ENCODE measurements at regions not wholly inside any gene's neighbourhood (a gene's known extent, or its start where the extent isn't known, plus 50 kb on each side); places are given as distances from the start of the nearest gene placed in this dataset.
A peak's percentile ranks its signal among the peaks of the same experiment; 100 is the strongest.
"Not testable (repeated sequence)": the region's sequence is repeated elsewhere in the genome, so short reads cannot be mapped to it uniquely, and the experiment has no call there.

DNA sequence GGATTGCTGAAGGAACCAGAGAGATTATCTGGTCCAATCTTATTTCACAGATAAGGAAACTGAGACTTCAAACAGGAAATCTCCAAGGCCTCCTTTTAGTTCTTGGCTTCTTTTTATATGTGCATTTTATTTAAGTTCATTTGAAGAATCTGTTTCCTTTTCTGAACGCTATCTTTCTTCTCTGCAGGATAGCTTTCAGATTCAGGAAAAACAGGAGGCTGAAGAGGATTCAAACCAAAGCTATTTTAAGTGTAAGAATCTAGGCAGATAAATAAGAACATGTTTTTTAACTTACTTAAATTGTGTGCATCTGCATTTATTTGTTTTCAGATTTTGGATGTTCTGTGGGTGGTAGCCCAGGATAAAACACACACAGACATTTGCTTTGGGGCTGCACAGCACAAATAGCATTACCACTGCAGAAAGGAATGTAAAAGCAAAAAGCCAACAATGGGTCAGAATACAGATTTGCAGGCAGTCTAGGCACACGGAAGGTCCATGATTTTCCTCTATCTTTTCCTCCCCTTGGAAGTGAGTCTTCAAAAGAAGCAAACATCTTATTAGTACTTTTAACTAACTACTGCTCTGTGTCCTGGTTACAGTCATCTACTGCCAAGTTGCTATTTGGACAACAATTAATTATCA lies 188.8 kb upstream of the TBX18 start (continued):
- TF ChIP-seq, protein P1, sequence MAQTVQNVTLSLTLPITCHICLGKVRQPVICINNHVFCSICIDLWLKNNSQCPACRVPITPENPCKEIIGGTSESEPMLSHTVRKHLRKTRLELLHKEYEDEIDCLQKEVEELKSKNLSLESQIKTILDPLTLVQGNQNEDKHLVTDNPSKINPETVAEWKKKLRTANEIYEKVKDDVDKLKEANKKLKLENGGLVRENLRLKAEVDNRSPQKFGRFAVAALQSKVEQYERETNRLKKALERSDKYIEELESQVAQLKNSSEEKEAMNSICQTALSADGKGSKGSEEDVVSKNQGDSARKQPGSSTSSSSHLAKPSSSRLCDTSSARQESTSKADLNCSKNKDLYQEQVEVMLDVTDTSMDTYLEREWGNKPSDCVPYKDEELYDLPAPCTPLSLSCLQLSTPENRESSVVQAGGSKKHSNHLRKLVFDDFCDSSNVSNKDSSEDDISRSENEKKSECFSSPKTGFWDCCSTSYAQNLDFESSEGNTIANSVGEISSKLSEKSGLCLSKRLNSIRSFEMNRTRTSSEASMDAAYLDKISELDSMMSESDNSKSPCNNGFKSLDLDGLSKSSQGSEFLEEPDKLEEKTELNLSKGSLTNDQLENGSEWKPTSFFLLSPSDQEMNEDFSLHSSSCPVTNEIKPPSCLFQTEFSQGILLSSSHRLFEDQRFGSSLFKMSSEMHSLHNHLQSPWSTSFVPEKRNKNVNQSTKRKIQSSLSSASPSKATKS (CRISPR knock-in tag; IDR thresholded peaks at IDR 0.05), result no peak

DNA sequence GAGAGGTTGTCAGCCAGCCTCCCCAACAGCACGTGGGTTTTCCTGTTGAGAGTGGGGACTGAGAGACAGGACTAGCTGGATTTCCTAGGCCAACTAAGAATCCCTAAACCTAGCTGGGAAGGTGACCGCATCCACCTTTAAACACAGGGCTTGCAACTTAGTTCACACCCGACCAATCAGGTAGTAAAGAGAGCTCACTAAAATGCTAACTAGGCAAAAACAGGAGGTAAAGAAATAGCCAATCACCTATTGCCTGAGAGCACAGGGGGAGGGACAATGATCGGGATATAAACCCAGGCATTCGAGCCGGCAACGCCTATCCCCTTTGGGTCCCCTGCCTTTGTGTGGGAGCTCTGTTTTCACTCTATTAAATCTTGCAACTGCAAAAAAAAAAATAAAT lies 180.5 kb upstream of the TBX18 start:
- H3K27ac ChIP-seq (ENCODE audit: extremely low read depth, low read depth, low read length); H3K4me1 ChIP-seq (replicated peaks in 1 of 2; ENCODE audit: control insufficient read depth in 2 of 2, insufficient read depth in 2 of 2, low read length in 2 of 2); in situ Hi-C loops (cut with MboI); ATAC-seq; H3K9me1 ChIP-seq (ENCODE audit: control insufficient read depth, insufficient read depth, low read length); H3K9me3 ChIP-seq (replicated peaks; ENCODE audit: control insufficient read depth, insufficient read depth, low read depth, low read length); H3K4me3 ChIP-seq; CTCF ChIA-PET (ENCODE audit: low intra/inter-chr PET ratio); intact Hi-C loops (cut with micrococcal nuclease); DNase-seq (ENCODE audit: extremely low read depth in 1 of 4, low spot score in 3 of 4); H3K36me3 ChIP-seq (ENCODE audit: control insufficient read depth, insufficient read depth, low read length); H3K9ac ChIP-seq (ENCODE audit: insufficient read depth in 1 of 2, low read depth in 2 of 2, low read length in 2 of 2); H2AFZ ChIP-seq (ENCODE audit: low read depth, low read length); POLR2A ChIA-PET; H3K79me2 ChIP-seq (ENCODE audit: control insufficient read depth, insufficient read depth, low read length); BruUV-seq (replicated peaks); FAIRE-seq; H3K27me3 ChIP-seq (ENCODE audit: control insufficient read depth in 2 of 2, insufficient read depth in 2 of 2, low read length in 2 of 2); H3K4me2 ChIP-seq (ENCODE audit: insufficient read depth, low read length); H4K20me1 ChIP-seq (replicated peaks; ENCODE audit: control insufficient read depth, insufficient read depth, low read length): not testable (repeated sequence)
- TF ChIP-seq C11orf30 (IDR thresholded peaks at IDR 0.05; ENCODE audit: low read depth) (peak; percentile 59), MAFG (tag; conservative IDR thresholded peaks at IDR 0.05) (peak; percentile 33; the same call in 1 of the 2 replicates), ZNF316 (IDR thresholded peaks at IDR 0.05) (peak; percentile 65)
- 1% methylated on average over 7 of the region's 7 CpGs for WGBS (ENCODE audit: insufficient coverage, low coverage, missing lambda C conversion rate)

All from K562 (cell line).